ENCODE measurements at regions not wholly inside any gene's neighbourhood (a gene's known extent, or its start where the extent isn't known, plus 50 kb on each side); places are given as distances from the start of the nearest gene placed in this dataset.
"Not testable (repeated sequence)": the region's sequence is repeated elsewhere in the genome, so short reads cannot be mapped to it uniquely, and the experiment has no call there.

DNA sequence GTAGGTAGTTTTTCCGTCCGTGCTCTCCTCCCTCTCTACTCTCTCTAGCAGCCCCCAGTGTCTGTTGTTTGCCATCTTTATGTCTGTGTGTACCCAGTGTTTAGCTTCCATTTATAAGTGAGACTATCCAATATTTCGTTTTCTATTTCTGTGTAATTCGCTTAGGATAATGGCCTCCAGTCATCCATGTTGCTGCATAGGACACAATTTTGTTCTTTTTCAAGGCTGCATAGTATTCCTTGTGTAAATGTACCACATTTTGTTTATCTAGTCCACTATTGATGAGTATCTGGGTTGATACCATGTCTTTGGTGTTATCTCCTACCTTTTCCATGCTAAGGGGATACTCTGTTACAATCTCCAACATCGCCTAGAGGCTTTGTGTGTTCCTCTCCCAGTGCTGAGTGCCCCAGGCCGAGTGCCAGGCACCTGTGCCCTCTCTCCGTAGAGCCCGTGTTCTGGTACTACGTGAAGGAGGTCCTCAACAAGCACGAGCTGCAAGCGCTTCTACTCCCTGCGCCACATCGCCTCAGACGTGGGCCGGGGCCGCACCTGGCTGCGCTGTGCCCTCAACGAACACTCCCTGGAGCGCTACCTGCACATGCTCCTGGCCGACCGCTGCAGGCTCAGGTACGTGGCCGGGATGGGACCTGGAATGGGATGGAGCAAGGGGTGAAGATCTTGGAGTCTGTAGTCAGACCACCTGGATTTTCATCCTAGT, 51.0 kb downstream of the NPIPB11 start:
- DNase-seq = not testable (repeated sequence)

DNA sequence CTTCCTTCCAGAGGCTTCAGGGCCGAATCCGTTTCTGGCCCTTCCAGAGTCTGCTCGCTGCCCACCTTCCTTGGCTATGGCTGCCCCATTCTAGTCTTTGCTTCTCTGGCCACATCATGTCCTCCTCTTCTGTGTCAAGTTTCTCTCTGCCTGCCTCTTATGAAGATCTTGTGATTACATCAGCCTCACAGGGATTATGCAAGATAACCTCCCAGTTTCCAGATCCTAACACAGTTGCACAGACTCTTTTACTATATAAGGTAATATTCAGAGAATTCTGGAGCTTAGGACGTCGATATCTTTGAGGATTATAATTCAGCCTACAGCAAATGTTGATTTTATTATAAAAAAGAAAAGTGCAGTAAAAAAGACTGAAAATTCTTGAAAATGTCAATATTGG, 52.1 kb downstream of the NPIPB11 start:
- DNase-seq = not testable (repeated sequence)

DNA sequence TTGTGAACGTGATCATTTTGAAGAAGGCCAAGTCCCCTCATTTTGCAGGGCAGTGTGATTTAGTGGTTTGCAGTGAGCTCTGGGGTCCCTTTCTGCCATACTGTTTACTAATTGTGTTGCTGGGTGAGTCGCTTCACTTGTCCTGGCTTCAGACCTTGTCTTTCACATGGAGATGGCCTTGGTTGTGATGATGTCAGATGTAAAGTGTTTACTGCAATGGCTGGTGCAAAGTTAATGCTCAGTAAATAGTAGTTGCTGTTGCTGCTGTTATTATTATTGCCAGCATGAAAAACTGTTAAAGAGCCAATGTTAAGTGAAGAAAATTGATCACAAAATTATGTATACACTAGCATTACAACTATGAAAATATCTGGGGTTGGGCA, 53.9 kb downstream of the NPIPB11 start:
- not testable (repeated sequence) for DNase-seq

- DNase-seq = not testable (repeated sequence)
Observed at GRCh38 chr16:29351970-29352616, 54.4 kb downstream of the NPIPB11 start.

DNA sequence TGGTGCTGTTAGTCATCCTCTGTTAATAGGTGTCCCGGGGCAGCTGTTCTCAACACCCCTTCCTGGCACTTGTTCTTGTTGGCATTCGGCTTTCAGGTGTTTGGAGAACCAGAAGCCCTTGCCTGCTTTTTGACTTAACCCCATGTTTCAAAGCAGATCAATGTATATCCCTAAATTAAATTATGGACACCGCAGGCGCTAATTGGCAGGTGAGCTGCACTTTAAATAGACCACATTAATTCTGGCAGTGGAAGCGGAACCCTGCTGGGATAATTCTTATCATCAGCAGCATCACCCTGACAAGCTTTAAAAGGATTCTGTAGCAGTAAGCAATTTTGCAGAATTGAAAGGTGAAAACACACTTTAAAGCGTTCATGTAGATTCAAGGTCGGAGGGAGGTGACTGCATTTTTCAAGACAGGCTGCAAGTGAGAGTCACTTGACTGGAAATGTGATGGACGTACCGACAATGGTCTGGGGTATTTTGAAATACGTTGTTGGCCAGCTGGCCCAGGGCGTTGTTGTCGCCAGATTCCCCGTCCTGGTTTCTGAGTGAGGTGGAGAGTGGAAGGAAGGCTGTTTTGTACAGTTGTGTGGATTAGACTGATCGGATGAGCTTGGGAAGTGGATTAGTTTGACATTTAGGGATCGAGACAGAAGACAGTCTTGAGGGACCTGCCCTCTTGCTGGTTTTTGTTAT, 55.1 kb downstream of the NPIPB11 start:
- not testable (repeated sequence) for DNase-seq

GRCh38 chr16:29349966-29350365, 56.5 kb downstream of the NPIPB11 start:
- not testable (repeated sequence) for DNase-seq

DNA sequence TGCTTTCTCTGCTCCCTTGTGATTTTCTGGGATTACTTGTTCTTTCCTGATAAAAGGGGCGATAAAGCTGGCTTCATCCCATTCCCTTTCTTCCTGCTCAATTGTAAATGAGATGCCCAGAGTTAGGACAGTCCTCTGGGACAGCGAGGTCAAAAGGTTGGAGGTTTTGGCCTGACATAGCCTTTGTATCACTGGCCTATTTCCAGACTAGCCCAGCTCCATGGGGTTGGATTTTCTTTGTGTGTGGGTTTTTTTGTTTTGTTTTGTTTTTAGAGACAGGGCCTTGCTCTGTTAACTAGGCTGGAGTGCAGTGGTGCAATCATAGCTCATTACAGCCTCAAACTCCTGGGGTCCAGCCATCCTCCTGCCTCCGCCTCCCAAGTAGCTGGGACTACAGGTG, 57.8 kb downstream of the NPIPB11 start:
- not testable (repeated sequence) for DNase-seq

DNA sequence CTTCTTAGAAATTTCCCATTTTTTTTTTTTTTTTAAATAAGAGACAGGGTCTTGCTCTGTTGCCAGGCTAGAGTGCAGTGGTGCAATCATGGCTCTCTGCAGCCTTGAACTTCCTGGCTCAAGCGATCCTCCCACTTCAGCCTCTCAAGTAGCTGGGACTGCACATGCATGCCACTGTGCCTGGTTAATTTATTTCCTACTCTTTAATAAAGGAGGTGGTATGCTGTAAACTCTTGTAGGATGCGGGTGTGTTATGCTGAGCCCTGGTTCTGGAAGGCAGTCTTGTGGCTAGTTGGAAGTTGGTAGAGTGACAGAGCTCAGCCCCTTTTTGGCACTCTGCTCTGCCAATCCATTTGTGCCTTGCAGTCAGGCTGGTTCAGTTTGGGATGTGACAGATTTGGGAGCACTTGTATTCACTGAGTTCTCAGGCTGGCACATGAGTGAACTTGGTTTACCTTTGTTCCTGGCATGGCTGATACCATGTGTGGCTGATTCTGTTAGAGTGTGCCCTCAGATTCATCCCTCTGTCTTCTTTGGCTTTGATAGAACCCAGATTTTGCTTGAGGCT, 58.3 kb downstream of the NPIPB11 start:
- not testable (repeated sequence) for DNase-seq

DNA sequence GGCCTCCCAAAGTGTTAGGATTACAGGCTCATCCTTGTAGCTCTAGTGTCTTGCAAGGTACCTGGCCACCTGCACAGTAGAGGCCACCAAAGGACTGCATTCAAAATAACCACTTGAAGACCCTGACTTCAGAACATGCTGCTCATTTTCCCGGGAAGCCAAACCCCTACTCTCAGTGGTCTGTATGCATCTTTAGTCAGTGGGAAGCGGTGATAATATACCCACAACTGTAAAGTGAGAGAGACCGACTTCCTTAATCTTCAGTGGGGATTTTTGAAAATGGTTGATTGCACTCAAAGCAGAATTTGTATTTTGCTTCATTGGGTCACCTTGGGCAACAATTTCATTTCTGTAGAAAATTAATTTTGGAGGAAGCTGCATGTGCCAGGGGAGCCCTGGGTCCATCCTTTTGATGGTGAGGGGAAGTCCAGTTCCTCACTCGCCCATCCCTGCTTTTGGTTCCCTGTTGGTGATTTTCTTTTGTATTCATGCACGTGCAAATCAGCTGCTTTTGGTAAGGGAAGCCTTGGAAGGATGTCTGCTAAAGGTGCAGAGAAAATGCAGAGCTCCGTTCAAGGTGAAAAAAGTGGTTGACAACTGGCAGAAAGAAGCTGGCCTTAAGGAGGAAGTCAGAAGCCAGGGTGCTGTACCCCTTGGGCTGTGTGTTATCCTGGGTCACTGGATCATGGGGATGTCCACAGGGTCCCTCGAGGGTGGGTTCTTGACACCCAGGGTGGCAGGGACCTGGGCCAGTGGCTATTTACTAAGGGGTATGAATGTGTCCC, 59.5 kb downstream of the NPIPB11 start:
- not testable (repeated sequence) for DNase-seq

GRCh38 chr16:29346203-29346602, 60.3 kb downstream of the NPIPB11 start:
- not testable (repeated sequence) for DNase-seq

DNA sequence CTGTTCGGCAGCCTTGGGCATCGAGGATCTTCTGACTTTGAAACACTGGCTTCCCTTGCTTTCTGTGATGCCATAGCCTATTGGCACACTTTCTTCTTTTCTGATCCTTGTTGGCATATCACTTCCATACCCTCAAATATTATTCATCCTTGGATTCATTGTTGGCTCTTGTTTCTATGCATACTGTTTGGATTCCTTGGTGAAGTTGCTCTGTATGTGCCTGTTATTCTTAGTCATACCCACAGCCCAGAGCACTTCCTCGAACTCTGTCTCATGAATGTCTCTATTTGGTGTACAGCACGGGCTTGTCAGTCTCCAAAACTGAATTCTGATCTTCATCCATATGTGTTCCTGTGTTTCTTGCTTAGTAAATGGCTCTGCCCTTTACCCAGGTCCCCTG, 63.6 kb downstream of the NPIPB11 start:
- not testable (repeated sequence) for DNase-seq

GRCh38 chr16:29340779-29341438, 65.6 kb downstream of the NPIPB11 start:
- not testable (repeated sequence) for DNase-seq

DNA sequence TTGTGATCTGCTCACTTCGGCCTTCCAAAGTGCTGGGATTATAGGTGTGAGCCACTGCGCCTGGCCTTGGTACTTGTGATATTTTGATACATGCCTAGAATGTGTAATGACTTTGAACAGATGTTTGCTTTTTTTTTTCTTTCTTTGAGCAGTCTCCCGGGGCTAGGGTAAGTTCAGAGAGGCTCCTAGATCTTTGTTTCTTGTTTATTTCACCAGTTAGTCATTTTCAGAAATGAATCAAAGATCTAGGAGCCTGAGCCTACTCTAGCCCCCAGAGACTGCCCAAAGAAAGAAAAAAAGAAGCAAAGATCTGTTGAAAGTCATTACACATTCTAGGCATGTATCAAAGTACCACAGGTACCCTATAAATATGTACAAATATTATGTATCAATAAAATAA, 66.3 kb downstream of the NPIPB11 start:
- DNase-seq = not testable (repeated sequence)

DNA sequence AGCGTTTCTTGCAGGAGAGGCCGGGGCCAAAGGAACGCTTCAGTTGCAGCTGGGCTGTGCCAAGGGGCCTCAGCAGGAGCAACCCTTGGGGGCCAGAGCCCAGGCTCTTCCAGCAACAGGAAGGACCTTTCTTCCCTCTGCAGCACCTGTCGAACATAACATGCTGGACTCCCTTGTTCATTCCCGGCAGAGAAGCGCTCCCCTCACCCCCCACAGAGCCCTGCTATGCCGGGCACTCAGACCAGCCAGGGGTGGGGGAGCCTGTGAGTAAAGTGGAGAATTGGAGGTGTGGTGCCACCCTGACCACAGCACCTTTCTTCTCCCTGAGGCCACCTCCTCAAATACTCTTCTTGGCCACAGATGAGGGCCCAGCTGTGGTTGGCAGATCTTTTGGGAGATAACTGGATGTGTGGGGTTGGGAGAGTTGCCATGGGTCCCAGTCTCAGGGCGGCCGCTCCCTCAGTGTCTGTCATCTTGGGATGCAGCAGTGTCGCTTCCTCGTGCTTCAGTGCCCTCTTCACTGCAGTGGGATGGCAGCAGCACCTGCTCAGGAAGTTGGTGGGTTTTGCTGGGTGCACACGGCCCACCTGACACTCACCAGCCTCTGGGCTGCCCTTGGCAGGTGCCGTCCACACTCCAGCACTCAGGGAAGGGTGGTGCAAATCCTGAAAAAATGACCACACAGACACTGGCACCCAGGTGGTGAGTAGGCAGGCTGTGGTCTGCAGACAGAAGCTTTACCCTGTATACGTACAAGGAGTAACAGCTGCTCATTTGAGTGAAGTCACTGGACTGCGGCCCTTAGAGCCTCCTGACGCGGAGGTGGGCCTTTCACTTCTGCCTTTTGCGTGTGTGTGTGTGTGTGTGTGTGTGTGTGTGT, 67.5 kb downstream of the NPIPB11 start:
- DNase-seq = not testable (repeated sequence)

GRCh38 chr16:29337385-29337901, 69.1 kb downstream of the NPIPB11 start:
- DNase-seq = not testable (repeated sequence)

- not testable (repeated sequence) for DNase-seq
Observed at GRCh38 chr16:29335549-29335846, 71.0 kb downstream of the NPIPB11 start.

GRCh38 chr16:29334776-29335548, 71.5 kb downstream of the NPIPB11 start:
- not testable (repeated sequence) for DNase-seq

DNA sequence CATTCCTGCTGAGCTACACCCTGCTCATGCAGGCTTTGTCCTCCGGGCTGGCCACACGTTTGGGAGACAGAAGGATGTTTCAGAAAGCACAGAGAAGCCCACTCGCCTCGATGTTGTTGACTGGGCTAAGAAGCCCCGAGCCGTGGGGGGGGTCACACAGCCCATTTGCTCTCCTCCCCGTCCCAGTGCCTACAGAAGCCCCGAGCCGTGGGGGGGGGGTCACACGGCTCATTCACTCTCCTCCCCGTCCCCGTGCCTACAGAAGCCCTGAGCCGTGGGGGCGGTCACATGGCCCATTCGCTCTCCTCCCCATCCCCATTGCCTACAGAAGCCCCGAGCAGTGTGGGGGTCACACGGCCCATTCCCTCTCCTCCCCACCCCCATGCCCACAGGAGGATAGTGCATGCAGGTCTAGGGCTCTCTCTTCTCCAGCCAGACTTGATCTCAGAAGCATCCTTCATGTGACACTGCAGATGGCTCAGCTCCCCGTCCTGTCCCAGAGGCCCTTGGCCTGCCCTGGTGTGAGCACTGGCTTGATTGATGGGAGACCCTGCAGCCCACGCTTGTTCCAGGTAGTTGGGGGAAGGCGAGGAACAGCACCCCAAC, 72.9 kb downstream of the NPIPB11 start:
- not testable (repeated sequence) for DNase-seq

DNA sequence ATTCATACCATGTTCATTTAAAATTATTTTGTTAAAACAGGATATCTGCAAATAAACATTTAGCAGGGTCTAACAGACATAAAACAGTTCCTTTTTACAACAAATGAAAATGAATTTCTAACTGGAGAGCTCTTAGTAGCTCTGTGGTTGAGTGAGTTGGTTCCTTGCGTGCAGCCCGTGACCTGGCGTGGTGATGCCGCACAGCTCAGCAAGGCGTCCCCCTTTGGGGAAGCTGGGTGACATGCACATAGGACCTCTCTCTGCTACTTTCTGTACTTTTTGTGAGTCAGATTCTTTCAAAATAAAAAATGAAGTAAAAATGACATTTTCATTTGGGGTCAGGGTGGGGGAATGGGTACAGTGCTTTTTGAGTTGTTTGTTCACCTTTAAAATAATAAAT, 75.9 kb downstream of the NPIPB11 start:
- not testable (repeated sequence) for DNase-seq
